Inferior parietal cortex (tissue), 1 donor: ENCODE measurements at regions not wholly inside any gene's neighbourhood (a gene's known extent, or its start where the extent isn't known, plus 50 kb on each side); places are given as distances from the start of the nearest gene placed in this dataset.
"Not testable (repeated sequence)": the region's sequence is repeated elsewhere in the genome, so short reads cannot be mapped to it uniquely, and the experiment has no call there.

Source experiments
- DNase-seq: peaks from one replicate; pipeline ENCODE4 v3.0.0-alpha.2; 2016; ENCODE audit errors: extremely low spot score

DNA sequence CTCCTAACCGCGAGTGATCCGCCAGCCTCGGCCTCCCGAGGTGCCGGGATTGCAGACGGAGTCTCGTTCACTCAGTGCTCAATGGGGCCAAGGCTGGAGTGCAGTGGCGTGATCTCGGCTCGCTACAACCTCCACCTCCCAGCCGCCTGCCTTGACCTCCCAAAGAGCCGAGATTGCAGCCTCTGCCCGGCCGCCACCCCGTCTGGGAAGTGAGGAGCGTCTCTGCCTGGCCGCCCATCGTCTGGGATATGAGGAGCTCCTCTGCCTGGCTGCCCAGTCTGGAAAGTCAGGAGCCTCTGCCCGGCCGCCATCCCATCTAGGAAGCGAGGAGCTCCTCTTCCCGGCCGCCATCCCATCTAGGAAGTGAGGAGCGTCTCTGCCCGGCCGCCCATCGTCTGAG is 58.8 kb upstream of the ANKRD30BL start:
- DNase-seq: not testable (repeated sequence)

DNA sequence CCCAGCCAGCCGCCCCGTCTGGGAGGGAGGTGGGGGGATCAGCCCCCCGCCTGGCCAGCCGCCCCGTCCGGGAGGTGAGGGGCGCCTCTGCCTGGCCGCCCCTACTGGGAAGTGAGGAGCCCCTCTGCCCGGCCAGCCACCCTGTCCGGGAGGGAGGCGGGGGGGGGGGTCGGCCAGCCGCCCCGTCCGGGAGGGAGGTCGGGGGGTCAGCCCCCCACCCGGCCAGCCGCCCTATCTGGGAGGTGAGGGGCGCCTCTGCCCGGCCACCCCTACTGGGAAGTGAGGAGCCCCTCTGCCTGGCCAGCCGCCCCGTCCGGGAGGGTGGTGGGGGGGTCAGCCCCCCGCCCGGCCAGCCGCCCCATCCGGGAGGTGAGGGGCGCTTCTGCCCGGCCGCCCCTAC is 60.1 kb upstream of the ANKRD30BL start:
- not testable (repeated sequence) for DNase-seq

DNA sequence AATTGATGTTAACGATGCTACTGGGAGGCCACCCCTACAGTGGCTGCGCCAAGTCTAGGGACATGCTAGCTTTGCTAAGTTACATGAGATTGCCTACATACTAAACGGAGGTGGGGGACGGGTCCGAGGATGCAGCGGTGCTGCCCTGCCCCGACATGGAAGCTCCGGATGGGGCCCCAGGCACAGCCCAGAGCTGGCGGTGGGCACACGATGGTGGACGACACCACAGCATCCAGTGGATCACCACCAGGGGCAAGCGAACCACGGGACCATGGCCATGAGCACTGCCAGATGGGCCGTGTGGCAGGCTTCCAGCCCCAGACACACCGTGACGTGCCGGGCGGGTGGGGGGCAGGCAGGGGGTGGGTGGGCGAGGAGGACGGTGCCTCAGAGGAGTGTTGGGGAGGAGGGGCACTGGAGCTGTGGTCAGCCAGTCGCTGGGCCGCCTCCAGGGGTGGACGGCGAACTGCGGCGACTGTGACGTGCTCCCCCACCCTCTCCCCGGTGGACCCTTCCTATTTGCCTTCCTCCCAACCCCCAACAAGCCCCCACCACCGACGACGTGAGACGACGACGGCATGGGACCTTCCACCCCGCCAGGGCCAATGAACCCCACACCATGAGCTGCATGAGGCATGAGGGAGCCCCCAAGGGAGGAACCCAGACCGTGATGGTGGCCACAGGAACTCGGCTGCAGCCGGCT is 90.6 kb upstream of the ANKRD30BL start:
- DNase-seq: no peak

DNA sequence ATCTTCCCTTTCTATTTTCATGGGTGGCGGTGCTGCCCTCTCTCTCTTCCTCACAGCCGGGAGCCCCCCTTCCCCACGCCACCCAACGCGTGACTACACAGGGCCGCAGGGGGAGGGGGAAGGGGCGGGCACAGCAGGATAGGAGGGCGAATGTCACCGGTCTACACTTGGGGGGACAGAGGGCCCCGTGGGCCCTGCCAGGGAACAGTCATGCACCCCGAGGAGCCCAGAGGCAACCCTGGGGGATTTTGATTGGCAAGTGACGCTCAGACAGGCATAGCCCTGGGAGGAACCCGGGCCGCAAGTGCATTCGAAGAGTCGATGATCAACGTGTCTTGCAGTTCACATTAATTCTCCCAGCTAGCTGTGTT is 91.1 kb upstream of the ANKRD30BL start:
- no peak for DNase-seq

DNA sequence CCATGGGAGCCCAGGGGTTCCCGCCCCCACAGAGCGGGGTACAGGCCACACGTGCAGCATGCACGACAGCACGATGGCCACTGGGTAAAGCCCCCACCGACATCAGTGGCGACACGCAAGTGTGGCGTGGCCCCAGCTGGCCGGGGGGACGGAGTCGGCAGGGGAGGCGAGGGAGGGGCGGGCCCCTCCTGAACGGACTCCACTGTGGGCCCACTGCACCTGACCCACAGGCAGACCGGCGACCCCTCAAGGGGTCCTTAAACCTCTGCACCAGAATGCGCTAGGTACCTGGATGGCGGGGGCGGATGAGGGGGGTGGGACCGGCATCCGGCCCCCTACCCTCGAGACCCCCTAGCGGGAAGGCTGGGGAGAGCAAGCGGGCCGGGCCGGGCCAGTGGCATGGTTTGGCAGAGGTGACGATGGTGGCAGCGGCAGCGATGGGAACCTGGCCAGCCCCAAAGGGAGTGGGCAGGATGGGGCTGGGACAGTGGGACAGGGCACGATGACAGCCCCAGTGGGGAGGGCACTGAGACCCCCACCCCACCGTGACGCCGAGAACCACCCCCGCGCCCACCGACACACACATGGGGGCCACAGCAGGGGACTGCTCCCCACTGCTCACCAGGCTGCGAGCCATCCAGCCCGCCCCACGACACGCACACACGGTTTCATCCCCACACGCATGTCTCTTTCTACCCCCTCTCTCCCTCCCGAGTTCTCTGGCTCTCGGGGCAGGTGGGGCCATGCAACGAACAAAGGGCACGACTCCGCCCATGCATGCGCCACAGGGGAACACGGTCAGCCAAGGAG is 91.9 kb upstream of the ANKRD30BL start:
- DNase-seq: no peak

DNA sequence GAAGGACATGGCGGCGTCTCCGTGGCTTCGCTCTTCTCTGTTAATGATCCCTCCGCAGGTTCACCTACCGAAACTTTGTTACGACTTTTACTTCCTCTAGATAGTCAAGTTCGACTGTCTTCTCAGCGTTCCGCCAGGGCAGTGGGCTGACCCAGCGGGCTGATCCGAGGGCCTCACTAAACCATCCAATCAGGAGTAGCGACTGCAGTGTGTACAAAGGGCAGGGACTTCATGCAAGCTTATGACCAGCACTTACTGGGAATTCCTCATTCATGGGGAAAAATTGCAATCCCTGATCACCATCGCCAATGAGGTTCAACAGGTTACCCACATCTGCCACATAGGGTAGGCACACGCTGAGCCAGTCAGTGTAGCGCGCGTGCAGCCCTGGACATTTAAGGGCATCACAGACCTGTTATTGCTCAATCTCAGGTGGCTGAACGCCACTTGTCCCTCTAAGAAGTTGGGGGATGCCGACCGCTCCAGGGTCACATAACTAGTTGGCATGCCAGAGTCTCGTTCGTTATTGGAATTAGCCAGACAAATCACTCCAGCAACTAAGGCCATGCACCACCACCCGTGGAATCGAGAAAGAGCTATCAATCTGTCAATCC is 92.7 kb upstream of the ANKRD30BL start:
- DNase-seq: not testable (repeated sequence)

DNA sequence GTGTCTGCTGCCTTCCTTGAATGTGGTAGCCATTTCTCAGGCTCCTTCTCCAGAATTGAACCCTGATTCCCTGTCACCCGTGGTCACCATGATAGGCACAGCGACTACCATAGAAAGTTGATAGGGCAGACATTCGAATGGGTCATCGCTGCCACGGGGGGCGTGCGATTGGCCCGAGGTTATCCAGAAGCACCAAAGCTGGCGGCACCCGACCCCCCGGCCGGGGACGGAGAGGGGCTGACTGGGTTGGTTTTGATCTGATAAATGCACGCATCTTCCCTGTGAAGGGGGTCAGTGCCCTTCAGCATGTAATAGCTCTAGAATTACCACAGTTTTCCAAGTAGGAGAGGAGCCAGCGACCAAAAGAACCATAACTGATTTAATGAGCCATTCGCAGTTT is 94.0 kb upstream of the ANKRD30BL start:
- no peak for DNase-seq

DNA sequence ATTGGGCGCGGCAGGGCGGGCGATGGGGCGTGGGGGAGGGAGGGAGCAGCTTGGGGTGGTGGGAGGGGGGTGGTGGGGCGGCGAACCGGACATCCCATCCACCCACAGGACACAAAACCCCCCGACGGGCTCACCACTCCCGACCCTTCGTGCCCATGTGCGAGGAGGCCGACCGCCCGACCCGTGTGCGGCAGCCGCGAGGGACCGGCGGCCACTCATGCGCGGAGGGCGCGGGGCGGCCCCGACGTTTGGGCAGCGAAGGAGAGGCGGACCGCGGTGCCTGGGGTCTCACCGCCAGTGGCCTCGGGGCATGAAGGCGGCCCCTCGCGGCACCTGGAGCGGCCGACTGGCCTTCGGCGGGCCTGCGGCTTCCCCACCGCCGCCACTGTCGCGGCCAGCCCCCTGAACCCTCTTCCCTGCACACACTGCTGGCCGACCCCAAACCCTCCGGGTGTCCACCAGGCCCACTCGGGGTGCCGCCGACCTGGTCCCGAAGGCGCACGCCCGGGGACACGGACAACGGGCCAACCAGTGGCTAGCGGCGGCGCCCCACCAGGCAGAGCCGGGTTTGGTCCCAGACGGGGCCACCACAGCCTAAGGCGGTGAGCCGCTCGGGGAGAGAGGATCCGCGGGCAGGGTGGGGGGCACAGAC is 94.6 kb upstream of the ANKRD30BL start:
- no peak for DNase-seq

DNA sequence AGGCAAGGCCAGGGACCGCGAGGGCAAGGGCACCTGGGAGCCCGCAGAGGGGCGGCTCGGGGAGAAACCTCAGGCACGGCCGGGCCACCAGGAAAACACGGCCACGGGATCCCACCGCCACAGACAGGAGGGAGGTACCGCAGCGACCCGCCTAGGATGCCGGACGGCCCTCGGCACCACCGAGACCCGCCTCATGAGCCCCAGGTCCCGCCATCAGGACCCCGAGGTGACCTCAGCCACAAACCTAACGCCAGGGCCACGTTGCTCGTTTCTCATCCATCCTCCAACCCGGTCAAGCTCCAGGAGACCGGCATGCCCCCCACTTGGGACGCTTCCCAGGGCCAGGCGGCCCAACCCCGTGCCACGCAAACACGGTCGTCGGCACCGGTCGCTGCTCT is 95.2 kb upstream of the ANKRD30BL start:
- not testable (repeated sequence) for DNase-seq

DNA sequence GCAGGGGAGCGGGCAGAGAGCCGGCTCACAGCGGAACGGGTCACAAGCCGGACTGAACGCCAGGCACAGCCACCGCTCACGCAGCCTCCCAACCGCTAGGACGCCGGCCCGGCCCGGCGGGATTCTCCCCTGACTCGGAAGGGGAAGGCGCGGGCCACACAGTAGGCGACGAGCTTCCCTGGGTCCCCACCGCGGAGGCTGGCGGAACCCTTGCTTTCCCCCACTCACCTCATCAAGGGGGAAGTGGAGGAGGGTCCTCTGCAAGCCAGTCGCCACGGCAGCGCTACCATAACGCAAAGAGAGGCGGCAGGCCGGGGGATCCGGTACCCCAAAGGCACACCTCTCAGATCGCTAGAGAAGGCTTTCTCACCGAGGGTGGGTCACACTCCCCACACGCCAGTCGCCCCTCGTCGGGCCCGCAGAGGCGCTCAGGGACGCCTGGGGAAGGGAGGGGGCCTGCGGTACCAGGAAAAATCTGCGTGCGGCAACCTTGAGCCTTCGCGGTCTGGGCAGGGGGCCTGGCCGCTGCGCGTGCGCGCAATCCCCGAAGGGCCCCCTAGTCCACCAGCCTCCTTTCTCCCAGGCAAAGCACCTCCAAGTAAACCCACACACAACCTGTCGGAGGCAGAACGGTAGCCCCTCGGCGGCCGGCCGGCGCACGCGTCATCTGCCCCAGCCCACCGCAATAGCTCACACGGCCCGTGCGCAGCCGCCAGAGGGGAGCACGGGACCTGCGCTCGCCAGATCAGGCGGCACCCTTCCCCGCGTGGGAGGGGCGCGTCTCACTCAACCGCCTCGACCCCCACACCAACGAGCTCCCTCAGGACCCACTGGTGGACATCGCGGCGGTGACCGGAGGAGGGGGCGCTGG is 95.8 kb upstream of the ANKRD30BL start:
- peak; percentile 1 for DNase-seq

DNA sequence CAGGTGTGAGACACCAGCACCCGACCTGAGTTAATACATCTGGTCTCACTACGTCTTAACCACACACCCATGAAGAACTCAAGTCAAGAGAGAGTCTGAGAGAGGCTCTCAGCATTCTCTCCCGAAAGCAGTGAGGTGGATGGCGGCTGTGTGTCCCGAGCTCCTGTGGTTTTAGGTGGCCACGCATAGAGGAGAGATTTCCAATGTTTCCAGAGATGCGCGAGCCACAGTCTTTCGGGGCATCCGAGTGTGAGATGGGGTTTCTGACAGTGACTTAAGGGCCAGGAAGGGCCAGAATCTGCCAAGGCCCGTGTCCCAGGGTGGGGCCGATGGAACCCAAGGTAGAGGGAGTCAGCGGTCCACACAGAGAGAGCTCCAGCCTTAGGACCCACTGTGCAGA is 97.5 kb upstream of the ANKRD30BL start:
- not testable (repeated sequence) for DNase-seq

DNA sequence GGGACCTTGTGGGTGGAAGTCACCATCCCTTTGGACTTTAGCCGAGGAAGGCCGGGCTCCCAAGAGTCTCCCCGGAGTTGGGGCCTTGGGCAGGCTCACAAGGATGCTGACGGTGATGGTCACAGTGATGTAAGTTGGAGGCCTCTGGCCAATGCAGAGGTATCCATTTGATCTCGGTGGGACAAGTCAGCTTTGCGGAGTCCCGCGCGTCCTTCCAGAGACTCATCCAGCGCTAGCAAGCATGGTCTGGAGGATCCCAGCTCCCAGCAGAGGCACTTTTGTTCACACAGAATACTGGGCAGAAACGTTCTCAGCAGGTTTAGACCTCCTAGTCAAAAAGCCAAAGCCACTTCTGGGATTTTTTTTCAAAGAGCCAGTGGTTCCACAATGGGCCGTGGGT is 103.8 kb upstream of the ANKRD30BL start:
- DNase-seq: not testable (repeated sequence)

DNA sequence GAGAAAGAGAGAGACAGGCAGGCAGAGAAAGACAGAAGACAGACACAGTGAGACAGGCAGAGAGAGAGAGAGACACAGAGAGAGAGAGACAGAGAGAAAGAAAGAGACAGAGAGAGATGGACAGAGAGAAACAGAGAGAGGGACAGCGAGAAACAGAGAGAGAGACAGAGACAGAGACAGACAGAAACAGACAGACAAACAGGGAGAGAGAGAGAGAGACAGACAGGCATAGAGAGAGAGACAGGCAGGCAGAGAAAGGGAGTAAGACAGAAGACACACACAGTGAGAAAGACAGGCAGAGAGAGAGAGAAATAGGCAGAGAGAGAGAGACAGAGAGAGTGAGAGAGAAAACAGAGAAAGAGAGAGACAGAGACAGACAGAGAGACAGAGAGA is 105.3 kb upstream of the ANKRD30BL start:
- no peak for DNase-seq

DNA sequence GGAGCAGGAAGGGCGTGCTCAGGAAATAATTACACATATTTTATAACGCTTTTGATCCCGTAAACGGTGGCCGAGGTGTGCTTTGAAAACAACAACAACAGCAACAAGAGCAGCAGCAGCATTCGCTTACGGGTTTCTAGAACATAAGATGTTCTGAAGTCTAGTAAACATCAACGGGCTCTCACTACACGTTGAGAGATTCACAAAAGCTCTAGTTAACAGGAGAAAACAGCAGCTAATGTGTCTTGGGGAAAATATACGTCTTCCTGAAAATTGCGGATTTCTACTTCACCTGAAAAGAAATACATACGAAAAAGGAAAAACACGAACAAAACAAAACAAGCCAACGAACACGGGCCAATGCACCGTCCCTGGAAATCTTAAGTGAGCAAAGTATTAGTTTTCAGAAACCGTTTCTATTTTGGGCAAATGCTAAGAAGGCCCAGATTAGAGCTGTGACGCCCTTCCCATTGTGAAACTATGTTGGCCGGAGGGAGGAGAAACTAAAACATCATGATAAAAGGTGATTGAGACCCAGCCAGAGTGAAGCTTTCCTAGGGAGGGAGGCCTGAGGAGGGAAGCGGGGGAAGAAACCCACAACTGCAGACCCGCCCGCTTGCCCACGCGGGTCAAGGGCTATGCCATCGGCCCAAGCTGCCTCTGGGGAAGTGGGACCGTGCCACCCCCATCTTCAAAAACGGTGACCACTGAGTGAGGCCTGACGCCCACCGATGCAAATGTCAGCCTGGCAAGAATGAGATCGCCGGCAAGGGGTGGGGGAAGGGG is 105.9 kb upstream of the ANKRD30BL start:
- peak; percentile 6 for DNase-seq

DNA sequence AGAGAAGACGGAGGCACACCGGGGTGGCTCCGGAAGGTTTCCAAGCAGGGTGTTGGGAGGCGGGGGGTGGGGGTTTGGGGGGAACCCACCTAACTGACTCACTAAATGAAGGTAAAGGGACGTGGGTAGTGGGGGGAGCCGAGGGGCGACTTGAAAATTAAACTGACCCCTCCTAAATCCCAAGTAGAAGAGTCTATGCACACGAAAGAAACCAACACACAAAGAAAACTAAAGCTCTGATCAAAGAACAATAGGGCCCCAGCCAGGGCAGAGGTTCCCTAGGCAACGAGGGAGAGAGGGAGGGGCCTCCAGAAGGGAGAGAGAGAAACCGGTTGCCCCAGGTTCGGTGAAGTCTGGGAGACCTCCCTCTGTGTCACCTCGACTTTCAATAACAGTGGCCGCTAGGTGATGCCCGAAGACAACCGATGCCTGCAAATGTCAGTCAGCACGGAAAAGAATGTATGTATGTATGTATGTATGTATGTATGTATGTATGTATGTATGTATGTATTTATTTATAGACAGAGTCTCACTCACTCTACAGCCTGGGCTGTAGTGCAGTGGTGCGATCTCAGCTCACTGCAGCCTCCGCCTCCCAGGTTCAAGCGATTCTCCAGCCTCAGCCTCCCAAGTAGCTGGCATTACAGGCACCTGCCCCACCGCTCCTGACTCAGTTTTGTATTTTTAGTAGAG is 106.7 kb upstream of the ANKRD30BL start:
- DNase-seq: peak; percentile 21

DNA sequence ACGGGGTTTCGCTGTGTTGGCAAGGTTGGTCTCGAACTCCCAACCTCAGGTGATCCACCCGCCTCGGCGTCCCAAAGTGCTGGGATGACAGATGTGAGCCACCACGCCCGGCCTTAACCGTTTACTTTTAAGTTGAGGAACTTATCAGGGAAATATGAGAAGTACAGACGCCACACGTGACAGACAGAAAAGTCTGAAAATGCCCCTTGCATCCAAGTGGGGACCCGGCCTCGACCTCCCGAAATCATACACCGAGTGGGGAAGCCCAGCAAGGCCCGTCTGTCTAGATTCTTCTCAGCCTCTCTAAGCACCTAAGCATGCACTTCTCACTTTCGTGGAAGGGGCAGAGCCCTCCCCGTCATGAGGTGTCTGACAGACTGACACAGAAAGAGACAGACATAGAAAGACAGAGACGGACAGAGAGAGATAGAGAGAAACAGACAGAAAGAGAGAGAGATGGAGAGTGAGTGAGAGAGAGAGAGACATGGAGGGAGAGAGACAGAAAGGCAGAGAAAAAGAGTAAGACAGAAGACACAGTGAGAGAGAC is 107.3 kb upstream of the ANKRD30BL start:
- no peak for DNase-seq

DNA sequence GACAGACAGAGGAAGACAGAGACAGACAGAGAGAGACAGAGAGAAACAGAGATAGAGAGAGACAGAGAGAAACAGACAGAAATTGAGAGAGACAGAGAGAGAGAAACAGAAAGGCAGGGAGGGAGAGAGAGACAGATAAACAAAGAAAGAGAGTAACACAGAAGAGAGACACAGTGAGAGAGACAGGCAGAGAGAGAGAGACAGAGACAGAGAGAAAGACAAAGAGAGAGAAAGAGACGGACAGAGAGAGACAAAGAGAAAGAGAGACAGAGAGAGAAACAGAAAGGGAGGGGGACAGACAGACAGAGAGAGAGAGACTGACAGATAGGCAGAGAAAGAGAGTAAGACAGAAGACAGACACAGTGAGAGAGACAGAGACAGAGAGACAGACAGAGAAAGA is 108.5 kb upstream of the ANKRD30BL start:
- DNase-seq: no peak

DNA sequence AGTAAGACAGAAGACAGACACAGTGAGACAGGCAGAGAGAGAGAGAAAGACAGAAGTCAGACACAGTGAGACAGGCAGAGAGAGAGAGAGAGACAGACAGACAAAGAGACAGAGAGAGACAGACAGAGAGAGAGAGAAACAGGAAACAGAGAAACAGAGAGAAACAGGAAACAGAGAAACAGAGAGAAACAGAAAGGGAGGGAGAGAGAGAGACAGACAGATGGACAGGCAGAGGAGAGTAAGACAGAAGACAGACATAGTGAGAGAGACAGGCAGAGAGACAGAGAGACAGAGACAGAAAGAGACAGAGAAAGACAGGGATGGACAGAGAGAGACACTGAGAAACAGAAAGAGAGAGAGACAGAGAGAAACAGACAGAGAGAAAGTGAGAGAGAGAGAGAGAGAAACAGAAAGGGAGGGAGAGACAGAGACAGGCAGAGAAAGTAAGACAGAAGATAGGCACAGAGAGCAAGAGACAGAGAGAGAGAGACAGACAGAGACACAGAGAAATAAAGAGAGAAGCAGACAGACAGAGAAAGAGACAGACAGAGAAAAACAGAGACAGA is 109.3 kb upstream of the ANKRD30BL start:
- DNase-seq: no peak

DNA sequence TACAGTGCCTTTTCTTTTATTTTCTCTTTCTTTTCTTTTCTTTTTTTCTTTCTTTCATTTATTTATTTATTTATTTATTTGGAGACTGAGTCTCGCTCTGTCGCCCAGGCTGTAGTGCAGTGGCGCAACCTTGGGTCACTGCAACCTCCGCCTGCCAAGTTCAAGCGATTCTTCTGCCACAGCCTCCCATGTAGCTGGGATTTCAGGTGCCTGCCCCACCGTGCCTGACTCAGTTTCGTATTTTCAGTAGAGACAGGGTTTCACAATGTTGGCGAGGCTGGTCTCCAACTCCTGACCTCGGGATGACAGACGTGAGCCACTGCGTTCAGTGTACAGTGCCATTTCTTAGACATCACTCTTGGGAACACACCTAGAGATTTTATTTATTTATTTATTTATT is 110.0 kb upstream of the ANKRD30BL start:
- DNase-seq: not testable (repeated sequence)
